ENCODE measurements at regions not wholly inside any gene's neighbourhood (a gene's known extent, or its start where the extent isn't known, plus 50 kb on each side); places are given as distances from the start of the nearest gene placed in this dataset.

DNA sequence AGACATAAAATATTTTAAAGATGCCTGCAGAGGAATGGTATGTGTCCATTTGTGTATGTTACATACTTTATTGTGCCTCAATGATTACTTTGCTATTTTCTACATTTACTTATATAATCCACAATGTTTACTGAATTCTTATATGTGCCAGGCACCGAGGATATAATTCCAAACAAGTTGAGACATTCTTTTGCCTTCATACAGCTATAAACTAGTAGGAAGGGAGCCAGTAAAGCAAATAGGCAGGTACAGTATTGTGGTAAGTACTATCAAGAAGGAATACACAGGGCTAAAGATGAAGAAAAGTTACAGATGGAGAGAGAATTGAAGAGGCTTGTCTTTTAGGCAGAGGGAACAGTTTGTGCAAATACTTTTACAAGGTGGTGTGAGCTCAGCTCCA lies 131.6 kb downstream of the DISP1 start:
- dilution Hi-C loops (cut with MboI; ENCODE audit: extremely low pct_ligation_motif_present, low sequenced_read_pairs) (no loop called here), intact Hi-C loops (cut with micrococcal nuclease) (loop anchor here (5.0 kb wide), 1 partner anchor 124 kb away; no protein-coding TSS in a partner anchor)
- ChIA-PET CTCF (interaction anchor here (0.9 kb wide), 1 partner anchor 178 kb away, joined by 3 read pairs; no protein-coding TSS in a partner anchor), POLR2A (no interaction called here)
- TF ChIP-seq EZH2 (IDR thresholded peaks at IDR 0.05; ENCODE audit: borderline replicate concordance, low read depth, low read length, severe bottlenecking): no peak
- TF ChIP-seq CTCF (IDR thresholded peaks at IDR 0.05; ENCODE audit: extremely low read depth in 1 of 2, insufficient read depth in 1 of 2, low read depth in 1 of 2, low read length in 2 of 2): no peak
- TF ChIP-seq MYC (IDR thresholded peaks at IDR 0.05; ENCODE audit: low read depth, low read length): no peak
- no peak for TF ChIP-seq JUN (IDR thresholded peaks at IDR 0.05; ENCODE audit: borderline replicate concordance, insufficient read depth, insufficient read length, low read depth)
- TF ChIP-seq FOS (IDR thresholded peaks at IDR 0.05; ENCODE audit: borderline replicate concordance, insufficient read depth, low read length): no peak
- H3K27ac ChIP-seq (ENCODE audit: insufficient read depth, low read depth, low read length): no peak overlapping the region
- H4K20me1 ChIP-seq (replicated peaks; ENCODE audit: control insufficient read depth, extremely low read depth, insufficient read depth, low read length): no peaks in the 10 kb centered on the region
- no peak overlapping the region for H3K4me3 ChIP-seq (replicated peaks in 1 of 3; ENCODE audit: insufficient read depth in 1 of 3, low read depth in 1 of 3, low read length in 3 of 3)
- H3K27me3 ChIP-seq (ENCODE audit: control insufficient read depth in 2 of 2, insufficient read depth in 2 of 2, low read length in 2 of 2): no peaks in the 10 kb centered on the region
- no peaks in the 10 kb centered on the region for H3K9me3 ChIP-seq (replicated peaks; ENCODE audit: control insufficient read depth, insufficient read depth, low read length)
- H3K79me2 ChIP-seq (ENCODE audit: control insufficient read depth, insufficient read depth, low read length): no peaks in the 10 kb centered on the region
- H2AFZ ChIP-seq (ENCODE audit: low read depth, low read length): no peak overlapping the region
- H3K36me3 ChIP-seq (ENCODE audit: control insufficient read depth in 2 of 2, extremely low read depth in 1 of 2, insufficient read depth in 2 of 2, low read length in 2 of 2): no peaks in the 10 kb centered on the region
- BruUV-seq (replicated peaks): no TSS peak
- DNase-seq (ENCODE audit: low read depth, low spot score) (no peak), FAIRE-seq (no peak)
- H3K9ac ChIP-seq (replicated peaks; ENCODE audit: extremely low read depth, insufficient read depth, low read length): no peak overlapping the region
- no peak overlapping the region for H3K4me2 ChIP-seq (ENCODE audit: insufficient read depth, low read length)
- H3K9me1 ChIP-seq (replicated peaks; ENCODE audit: control insufficient read depth, extremely low read depth, insufficient read depth, low read length): no peaks in the 10 kb centered on the region
- no peaks in the 10 kb centered on the region for H3K4me1 ChIP-seq (ENCODE audit: control insufficient read depth, extremely low read depth, insufficient read depth, low read length)

DNA sequence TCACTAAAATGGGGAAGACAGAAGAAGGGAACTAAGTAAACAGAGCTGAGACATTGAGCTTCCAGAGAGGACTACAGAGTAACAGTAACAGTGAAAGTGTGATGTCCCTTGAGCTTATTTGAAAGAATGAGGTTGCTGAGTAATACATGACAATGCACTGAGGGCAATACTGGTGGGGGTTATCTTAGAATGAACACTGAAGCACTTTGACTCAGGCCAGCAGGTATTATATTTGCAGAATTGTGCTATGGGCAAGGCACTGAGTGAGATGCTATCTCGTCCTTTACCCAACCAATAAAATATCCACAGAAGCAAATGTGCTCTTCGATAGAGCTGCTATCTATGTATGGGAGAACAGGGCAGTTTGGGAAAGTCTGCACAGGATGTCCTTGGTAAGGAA lies 133.2 kb downstream of the DISP1 start:
- no peak overlapping the region for H2AFZ ChIP-seq (ENCODE audit: low read depth, low read length)
- ChIA-PET CTCF (interaction anchor here (1.2 kb wide), 1 partner anchor 17 kb away, joined by 3 read pairs; no protein-coding TSS in a partner anchor), POLR2A (no interaction called here)
- no peak overlapping the region for H3K4me3 ChIP-seq (replicated peaks in 1 of 3; ENCODE audit: insufficient read depth in 1 of 3, low read depth in 1 of 3, low read length in 3 of 3)
- H3K9ac ChIP-seq (replicated peaks; ENCODE audit: extremely low read depth, insufficient read depth, low read length): no peak overlapping the region
- no peak overlapping the region for H3K4me2 ChIP-seq (ENCODE audit: insufficient read depth, low read length)
- no peak overlapping the region for H3K27ac ChIP-seq (ENCODE audit: insufficient read depth, low read depth, low read length)
- no peaks in the 10 kb centered on the region for H3K9me3 ChIP-seq (replicated peaks; ENCODE audit: control insufficient read depth, insufficient read depth, low read length)
- BruUV-seq (replicated peaks): no TSS peak
- no peaks in the 10 kb centered on the region for H3K4me1 ChIP-seq (ENCODE audit: control insufficient read depth, extremely low read depth, insufficient read depth, low read length)
- intact Hi-C loops (cut with micrococcal nuclease): loop anchor here (5.0 kb wide), 1 partner anchor 126 kb away; no protein-coding TSS in a partner anchor
- no peaks in the 10 kb centered on the region for H3K36me3 ChIP-seq (ENCODE audit: control insufficient read depth in 2 of 2, extremely low read depth in 1 of 2, insufficient read depth in 2 of 2, low read length in 2 of 2)
- no peaks in the 10 kb centered on the region for H3K27me3 ChIP-seq (ENCODE audit: control insufficient read depth in 2 of 2, insufficient read depth in 2 of 2, low read length in 2 of 2)
- H3K9me1 ChIP-seq (replicated peaks; ENCODE audit: control insufficient read depth, extremely low read depth, insufficient read depth, low read length): no peaks in the 10 kb centered on the region
- no peaks in the 10 kb centered on the region for H4K20me1 ChIP-seq (replicated peaks; ENCODE audit: control insufficient read depth, extremely low read depth, insufficient read depth, low read length)
- H3K79me2 ChIP-seq (ENCODE audit: control insufficient read depth, insufficient read depth, low read length): no peaks in the 10 kb centered on the region
- DNase-seq (ENCODE audit: low read depth, low spot score) (no peak), FAIRE-seq (no peak)
- TF ChIP-seq MYC (IDR thresholded peaks at IDR 0.05; ENCODE audit: low read depth, low read length) (no peak), GATA2 (IDR thresholded peaks at IDR 0.05; ENCODE audit: insufficient read depth, insufficient read length, low read depth, low read length) (no peak), JUN (IDR thresholded peaks at IDR 0.05; ENCODE audit: borderline replicate concordance, insufficient read depth, insufficient read length, low read depth) (no peak), CTCF (IDR thresholded peaks at IDR 0.05; ENCODE audit: extremely low read depth in 1 of 2, insufficient read depth in 1 of 2, low read depth in 1 of 2, low read length in 2 of 2) (no peak), POLR2AphosphoS5 (IDR thresholded peaks at IDR 0.05; ENCODE audit: insufficient read depth, low read depth, low read length) (no peak), EZH2 (IDR thresholded peaks at IDR 0.05; ENCODE audit: borderline replicate concordance, low read depth, low read length, severe bottlenecking) (no peak), FOS (IDR thresholded peaks at IDR 0.05; ENCODE audit: borderline replicate concordance, insufficient read depth, low read length) (no peak), POLR2A (IDR thresholded peaks at IDR 0.05; ENCODE audit: low read depth, low read length) (no peak)
- TF ChIP-seq, protein P1, sequence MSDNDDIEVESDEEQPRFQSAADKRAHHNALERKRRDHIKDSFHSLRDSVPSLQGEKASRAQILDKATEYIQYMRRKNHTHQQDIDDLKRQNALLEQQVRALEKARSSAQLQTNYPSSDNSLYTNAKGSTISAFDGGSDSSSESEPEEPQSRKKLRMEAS (IDR thresholded peaks at IDR 0.05; ENCODE audit: insufficient read depth, insufficient read length): no peak
- dilution Hi-C loops (cut with MboI; ENCODE audit: extremely low pct_ligation_motif_present, low sequenced_read_pairs): no loop called here
